ENCODE measurements at regions not wholly inside any gene's neighbourhood (a gene's known extent, or its start where the extent isn't known, plus 50 kb on each side); places are given as distances from the start of the nearest gene placed in this dataset.

DNA sequence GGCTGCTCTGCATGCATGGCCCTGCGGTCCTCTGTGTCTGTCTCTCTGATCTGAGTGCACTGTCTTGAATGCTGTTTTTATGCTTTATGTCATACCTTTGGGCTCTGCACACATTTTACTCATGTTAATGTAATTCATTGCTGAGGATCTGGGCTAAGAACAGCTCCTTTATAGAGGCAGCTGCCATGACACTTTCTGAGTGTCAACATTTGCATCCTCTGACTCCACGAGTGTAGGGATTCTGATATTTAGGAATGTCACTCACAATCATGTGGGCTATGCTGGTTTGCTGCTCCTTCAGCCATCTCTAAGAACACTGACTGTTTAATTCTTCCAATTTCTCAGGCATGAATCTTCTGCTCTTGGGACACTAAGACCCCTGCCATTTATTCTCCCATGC is 192.2 kb upstream of the CPEB2 start (continued):
- TF ChIP-seq, protein P1, sequence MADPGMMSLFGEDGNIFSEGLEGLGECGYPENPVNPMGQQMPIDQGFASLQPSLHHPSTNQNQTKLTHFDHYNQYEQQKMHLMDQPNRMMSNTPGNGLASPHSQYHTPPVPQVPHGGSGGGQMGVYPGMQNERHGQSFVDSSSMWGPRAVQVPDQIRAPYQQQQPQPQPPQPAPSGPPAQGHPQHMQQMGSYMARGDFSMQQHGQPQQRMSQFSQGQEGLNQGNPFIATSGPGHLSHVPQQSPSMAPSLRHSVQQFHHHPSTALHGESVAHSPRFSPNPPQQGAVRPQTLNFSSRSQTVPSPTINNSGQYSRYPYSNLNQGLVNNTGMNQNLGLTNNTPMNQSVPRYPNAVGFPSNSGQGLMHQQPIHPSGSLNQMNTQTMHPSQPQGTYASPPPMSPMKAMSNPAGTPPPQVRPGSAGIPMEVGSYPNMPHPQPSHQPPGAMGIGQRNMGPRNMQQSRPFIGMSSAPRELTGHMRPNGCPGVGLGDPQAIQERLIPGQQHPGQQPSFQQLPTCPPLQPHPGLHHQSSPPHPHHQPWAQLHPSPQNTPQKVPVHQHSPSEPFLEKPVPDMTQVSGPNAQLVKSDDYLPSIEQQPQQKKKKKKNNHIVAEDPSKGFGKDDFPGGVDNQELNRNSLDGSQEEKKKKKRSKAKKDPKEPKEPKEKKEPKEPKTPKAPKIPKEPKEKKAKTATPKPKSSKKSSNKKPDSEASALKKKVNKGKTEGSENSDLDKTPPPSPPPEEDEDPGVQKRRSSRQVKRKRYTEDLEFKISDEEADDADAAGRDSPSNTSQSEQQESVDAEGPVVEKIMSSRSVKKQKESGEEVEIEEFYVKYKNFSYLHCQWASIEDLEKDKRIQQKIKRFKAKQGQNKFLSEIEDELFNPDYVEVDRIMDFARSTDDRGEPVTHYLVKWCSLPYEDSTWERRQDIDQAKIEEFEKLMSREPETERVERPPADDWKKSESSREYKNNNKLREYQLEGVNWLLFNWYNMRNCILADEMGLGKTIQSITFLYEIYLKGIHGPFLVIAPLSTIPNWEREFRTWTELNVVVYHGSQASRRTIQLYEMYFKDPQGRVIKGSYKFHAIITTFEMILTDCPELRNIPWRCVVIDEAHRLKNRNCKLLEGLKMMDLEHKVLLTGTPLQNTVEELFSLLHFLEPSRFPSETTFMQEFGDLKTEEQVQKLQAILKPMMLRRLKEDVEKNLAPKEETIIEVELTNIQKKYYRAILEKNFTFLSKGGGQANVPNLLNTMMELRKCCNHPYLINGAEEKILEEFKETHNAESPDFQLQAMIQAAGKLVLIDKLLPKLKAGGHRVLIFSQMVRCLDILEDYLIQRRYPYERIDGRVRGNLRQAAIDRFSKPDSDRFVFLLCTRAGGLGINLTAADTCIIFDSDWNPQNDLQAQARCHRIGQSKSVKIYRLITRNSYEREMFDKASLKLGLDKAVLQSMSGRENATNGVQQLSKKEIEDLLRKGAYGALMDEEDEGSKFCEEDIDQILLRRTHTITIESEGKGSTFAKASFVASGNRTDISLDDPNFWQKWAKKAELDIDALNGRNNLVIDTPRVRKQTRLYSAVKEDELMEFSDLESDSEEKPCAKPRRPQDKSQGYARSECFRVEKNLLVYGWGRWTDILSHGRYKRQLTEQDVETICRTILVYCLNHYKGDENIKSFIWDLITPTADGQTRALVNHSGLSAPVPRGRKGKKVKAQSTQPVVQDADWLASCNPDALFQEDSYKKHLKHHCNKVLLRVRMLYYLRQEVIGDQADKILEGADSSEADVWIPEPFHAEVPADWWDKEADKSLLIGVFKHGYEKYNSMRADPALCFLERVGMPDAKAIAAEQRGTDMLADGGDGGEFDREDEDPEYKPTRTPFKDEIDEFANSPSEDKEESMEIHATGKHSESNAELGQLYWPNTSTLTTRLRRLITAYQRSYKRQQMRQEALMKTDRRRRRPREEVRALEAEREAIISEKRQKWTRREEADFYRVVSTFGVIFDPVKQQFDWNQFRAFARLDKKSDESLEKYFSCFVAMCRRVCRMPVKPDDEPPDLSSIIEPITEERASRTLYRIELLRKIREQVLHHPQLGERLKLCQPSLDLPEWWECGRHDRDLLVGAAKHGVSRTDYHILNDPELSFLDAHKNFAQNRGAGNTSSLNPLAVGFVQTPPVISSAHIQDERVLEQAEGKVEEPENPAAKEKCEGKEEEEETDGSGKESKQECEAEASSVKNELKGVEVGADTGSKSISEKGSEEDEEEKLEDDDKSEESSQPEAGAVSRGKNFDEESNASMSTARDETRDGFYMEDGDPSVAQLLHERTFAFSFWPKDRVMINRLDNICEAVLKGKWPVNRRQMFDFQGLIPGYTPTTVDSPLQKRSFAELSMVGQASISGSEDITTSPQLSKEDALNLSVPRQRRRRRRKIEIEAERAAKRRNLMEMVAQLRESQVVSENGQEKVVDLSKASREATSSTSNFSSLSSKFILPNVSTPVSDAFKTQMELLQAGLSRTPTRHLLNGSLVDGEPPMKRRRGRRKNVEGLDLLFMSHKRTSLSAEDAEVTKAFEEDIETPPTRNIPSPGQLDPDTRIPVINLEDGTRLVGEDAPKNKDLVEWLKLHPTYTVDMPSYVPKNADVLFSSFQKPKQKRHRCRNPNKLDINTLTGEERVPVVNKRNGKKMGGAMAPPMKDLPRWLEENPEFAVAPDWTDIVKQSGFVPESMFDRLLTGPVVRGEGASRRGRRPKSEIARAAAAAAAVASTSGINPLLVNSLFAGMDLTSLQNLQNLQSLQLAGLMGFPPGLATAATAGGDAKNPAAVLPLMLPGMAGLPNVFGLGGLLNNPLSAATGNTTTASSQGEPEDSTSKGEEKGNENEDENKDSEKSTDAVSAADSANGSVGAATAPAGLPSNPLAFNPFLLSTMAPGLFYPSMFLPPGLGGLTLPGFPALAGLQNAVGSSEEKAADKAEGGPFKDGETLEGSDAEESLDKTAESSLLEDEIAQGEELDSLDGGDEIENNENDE (IDR thresholded peaks at IDR 0.05; ENCODE audit: insufficient replicate concordance, low read length), result no peak
- TF ChIP-seq SP4 (IDR thresholded peaks at IDR 0.05; ENCODE audit: low read length) (no peak), POU5F1 (IDR thresholded peaks at IDR 0.05; ENCODE audit: low read depth, low read length) (no peak), RBBP5 (IDR thresholded peaks at IDR 0.05; ENCODE audit: borderline replicate concordance, low read depth, low read length) (no peak), RAD21 (IDR thresholded peaks at IDR 0.05 in 1 of 2, conservative IDR thresholded peaks at IDR 0.05 in 1 of 2; ENCODE audit: low read depth in 2 of 2, low read length in 2 of 2) (no peak), ZNF274 (IDR thresholded peaks at IDR 0.05; ENCODE audit: borderline replicate concordance, extremely low read depth, low read length) (no peak), SIX5 (IDR thresholded peaks at IDR 0.05; ENCODE audit: low read depth, low read length) (no peak), SRF (IDR thresholded peaks at IDR 0.05; ENCODE audit: low read depth, low read length) (no peak)
- TF ChIP-seq, protein P2, sequence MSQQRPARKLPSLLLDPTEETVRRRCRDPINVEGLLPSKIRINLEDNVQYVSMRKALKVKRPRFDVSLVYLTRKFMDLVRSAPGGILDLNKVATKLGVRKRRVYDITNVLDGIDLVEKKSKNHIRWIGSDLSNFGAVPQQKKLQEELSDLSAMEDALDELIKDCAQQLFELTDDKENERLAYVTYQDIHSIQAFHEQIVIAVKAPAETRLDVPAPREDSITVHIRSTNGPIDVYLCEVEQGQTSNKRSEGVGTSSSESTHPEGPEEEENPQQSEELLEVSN (IDR thresholded peaks at IDR 0.05), result no peak
- TF ChIP-seq, protein P3, sequence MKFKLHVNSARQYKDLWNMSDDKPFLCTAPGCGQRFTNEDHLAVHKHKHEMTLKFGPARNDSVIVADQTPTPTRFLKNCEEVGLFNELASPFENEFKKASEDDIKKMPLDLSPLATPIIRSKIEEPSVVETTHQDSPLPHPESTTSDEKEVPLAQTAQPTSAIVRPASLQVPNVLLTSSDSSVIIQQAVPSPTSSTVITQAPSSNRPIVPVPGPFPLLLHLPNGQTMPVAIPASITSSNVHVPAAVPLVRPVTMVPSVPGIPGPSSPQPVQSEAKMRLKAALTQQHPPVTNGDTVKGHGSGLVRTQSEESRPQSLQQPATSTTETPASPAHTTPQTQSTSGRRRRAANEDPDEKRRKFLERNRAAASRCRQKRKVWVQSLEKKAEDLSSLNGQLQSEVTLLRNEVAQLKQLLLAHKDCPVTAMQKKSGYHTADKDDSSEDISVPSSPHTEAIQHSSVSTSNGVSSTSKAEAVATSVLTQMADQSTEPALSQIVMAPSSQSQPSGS (IDR thresholded peaks at IDR 0.05; ENCODE audit: low read length), result no peak

Data from H1 (cell line).